GM21528 (cell line): ENCODE measurements at regions not wholly inside any gene's neighbourhood (a gene's known extent, or its start where the extent isn't known, plus 50 kb on each side); places are given as distances from the start of the nearest gene placed in this dataset.

Source experiments
- ATAC-seq: cut with Tn5 transposase; IDR thresholded peaks from one replicate; pipeline ENCODE4 v1.9.1; 2021; ENCODE audit warnings: mild to moderate bottlenecking, moderate library complexity; ENCODE audit not compliant: unreplicated experiment, low FRiP score

- ATAC-seq, result peak; percentile 84
Observed at GRCh38 chr1:119565131-119565772, 58.2 kb downstream of the HSD3B1 start.

- no peak for ATAC-seq
Observed at GRCh38 chr1:119569095-119569494, 62.1 kb downstream of the HSD3B1 start.
